Activated CD4-positive, alpha-beta T cell treated with anti-CD3 and anti-CD28 coated beads, Interleukin-2, amount 50 U/mL, for 16 hours (primary cell): ENCODE measurements at regions not wholly inside any gene's neighbourhood (a gene's known extent, or its start where the extent isn't known, plus 50 kb on each side); places are given as distances from the start of the nearest gene placed in this dataset.
A peak's percentile ranks its signal among the peaks of the same experiment; 100 is the strongest.

ENCODE experiments used
- DNase-seq: peaks from one replicate; pipeline ENCODE4 v3.0.0-alpha.2; 2020

DNA sequence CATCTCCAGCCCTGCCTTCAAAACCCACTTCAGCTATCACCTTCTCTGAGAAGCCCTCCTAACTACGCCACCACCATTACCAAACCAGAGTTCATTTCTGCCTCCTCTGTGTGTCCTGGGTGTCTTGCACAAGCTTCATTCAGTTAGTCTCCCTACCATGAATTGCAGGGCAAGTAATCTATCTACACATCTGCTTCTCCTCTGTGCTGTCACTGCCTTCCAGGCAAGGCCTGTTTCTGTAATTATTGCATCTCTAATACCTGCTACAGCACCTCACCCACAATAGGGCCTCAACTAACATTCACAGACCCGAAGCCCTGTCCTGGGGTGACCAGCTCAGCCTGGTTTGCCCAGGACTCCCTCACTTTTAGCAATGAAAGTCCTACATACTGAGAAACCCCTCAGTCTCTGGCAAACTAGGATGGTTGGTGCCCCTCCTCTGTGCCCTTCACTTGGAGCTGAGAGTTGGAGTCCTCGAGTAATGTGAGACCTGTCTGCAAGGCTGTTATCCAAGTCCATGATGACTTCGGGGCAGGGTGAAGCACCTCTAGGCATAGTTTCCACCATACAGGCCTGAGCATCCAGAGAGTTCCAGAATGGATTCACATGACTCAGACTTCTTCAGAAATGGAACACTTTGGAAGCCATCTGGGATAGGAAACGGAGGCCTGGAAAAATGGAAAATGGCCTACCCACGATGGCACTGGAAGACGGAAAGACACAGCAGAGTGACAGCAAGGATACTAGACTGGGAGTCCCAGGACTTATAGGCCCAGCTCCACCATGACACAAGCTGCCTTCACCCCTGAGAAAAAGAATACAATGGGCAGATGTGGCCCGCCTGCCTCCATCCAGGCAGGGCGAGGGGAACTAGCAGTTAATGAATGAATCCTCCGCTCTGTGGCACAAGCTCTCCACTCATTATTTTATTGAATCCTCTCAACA, 269.3 kb downstream of the BUD13 start:
- DNase-seq = no peak

DNA sequence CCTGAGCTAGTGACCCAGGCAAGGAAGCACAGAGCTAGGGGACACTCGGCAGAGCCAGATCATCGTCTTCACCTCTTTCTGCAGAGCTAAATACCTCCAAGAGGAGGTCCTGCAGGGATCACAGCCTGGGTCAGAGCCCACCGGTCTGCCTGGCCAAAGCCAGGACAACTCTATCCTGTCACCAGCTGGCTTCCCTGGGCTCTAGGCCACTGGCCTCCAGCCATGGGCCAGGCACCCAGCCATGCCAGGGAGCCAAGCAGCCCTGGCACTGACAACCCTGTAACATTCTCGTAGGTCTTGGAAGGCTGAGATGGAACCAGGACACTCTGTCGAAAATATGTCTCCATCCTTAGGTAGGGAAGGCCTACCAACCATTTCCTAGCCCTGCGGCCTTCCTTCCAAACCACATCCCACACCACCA, 270.1 kb downstream of the BUD13 start:
- no peak for DNase-seq

GRCh38 chr11:116501728-116502127, 271.1 kb downstream of the BUD13 start:
- no peak for DNase-seq

GRCh38 chr11:116500947-116501602, 271.7 kb downstream of the BUD13 start:
- no peak for DNase-seq

GRCh38 chr11:116500026-116500946, 272.5 kb downstream of the BUD13 start:
- no peak for DNase-seq

DNA sequence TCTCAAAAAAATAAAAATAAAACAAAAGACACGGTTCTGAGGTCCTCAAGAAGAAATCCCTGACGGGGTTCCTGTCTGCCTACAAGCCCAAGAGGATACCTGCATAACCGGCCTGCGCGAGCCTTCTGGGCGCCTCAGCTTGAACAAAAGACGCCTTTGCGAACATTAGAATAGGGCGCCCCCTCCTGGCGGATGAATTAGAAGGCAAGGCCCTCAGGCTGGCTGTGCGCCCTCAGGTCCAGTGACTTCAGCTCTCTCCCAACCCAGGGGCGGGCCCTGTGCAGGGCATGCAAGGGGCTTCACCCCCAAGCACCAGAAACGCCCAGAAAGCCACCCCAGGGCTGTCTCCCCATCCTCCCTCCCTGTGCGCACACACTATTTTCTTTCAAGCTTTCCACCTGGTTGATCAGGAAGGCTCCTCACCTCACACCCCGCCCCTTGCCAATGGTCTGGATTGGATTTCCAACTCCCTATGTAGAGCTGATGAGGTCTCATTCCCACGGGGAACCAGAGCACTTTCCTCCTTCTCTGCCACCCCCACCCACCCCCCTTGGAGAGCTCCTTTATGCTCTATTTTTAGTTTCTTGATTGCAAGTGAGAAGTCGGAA, 273.3 kb downstream of the BUD13 start:
- peak; percentile 76 for DNase-seq

GRCh38 chr11:116498161-116498560, 274.6 kb downstream of the BUD13 start:
- no peak for DNase-seq

- no peak for DNase-seq
These were observed 280.2 kb downstream of the BUD13 start for GRCh38 chr11:116492600-116492999.

- no peak for DNase-seq
These were observed 283.9 kb downstream of the BUD13 start for GRCh38 chr11:116488836-116489389.

GRCh38 chr11:116485425-116485824, 287.4 kb downstream of the BUD13 start:
- no peak for DNase-seq

DNA sequence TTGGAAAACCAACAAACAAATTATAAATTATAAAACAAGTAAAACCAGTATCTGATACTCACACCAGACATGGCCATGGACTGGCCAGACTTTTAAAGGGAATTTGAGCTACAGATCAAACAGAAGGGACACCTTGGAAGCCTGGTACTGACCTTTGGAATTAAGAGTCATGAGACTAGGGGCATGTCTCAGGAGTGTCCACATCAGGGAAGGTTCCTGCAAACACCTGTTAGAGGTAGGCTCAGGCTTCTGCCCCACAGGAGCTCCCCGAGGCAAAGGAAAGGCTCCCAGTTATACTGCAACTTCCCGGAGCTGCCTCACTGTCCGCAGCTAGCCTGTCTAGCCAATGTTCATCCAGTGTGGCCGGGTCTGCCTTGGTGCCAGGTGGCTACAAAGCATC, 290.1 kb downstream of the BUD13 start:
- no peak for DNase-seq

GRCh38 chr11:116481126-116481675, 291.6 kb downstream of the BUD13 start:
- no peak for DNase-seq

DNA sequence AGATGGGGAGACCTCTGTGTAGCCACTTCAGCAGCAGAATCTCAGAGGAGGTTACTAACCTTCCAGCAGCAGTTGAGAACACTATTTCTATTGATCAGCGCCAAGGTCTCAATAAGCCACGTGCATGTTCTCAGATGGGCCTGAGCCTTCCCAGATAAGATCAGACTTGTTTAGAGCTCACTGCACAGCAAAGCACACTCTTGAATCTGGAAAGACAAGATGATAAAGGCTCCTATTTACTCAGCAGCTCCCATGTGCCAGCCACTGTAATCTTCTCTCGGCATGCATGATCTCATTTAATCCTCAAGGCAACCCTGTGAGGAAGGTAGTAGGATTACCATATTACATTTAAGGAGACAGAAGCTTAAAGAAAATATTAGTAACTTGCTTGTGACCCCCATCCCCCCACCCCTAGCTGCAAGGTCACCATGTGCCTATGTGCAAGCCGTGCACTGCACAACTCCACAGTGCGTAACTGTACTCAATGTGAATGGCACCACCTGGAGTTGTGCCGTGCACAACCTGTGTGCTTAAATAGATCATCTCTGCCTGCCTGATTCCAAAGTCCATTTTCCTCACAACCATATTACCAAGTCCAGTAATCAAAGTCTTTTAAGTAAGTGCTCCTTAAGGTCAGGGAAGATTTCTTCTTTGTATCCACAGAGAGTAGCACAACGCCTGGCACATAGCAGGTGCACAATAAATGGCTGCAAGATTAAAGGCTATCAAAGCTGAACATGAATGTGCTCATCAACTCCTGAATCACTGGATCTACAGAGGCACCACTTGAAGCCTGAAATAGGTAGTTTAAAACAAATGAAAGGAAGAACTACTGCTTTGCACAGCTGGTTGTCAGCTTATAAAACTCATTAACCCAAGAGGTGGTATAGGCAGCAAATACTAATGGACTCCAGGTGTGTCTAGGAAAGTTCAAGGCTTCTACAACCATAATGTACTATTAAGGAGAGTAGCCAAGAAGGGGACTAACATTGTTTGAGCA, 293.8 kb downstream of the BUD13 start:
- DNase-seq = no peak

- DNase-seq = no peak
These were observed 294.6 kb downstream of the BUD13 start for GRCh38 chr11:116478205-116478604.

- no peak for DNase-seq
These were observed 298.9 kb downstream of the BUD13 start for GRCh38 chr11:116473790-116474346.

DNA sequence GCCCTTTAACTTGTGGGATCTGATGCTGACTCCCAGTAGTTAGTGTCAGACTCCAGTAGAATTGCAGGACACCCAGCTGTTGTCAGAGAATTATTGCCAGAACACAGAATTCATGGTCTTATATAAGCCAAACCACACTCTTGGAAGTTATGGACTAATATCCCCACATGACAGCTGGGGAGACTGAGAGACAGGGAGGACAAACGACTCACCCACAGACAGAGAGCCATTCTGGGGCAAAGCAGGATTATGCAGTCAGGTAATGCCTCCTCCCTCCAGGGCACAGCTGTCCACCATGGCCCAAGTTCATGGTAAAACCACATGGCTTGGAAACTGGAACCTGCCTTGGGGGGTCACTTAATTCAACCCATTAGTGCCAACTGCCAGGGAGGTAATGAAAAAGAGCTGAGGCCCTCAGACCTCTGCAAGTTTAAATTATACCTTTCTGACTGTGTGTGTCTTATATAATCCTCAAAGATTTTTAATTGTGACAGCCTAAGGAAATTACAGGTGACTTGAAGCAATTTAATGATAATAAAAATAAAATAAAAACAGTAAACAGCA, 299.5 kb downstream of the BUD13 start:
- no peak for DNase-seq

DNA sequence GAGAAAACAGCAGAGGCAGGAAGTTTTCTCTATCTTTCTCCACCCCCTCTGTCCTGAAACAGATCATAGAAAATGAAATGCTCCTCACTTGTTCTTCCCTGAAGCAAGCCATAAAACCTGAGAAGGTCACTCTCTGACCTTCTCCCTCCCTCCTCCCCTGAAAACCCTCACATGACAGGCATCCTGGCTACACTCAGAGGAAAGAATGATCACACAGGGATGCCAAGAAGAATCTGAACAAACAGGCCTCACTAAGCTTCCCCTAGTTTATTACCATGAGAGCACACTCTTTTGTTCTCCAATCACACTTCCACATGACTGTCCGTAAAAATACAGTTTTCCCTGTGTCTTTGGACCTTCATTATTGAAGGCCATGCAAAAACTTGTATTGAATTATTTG, 300.1 kb downstream of the BUD13 start:
- DNase-seq = no peak

DNA sequence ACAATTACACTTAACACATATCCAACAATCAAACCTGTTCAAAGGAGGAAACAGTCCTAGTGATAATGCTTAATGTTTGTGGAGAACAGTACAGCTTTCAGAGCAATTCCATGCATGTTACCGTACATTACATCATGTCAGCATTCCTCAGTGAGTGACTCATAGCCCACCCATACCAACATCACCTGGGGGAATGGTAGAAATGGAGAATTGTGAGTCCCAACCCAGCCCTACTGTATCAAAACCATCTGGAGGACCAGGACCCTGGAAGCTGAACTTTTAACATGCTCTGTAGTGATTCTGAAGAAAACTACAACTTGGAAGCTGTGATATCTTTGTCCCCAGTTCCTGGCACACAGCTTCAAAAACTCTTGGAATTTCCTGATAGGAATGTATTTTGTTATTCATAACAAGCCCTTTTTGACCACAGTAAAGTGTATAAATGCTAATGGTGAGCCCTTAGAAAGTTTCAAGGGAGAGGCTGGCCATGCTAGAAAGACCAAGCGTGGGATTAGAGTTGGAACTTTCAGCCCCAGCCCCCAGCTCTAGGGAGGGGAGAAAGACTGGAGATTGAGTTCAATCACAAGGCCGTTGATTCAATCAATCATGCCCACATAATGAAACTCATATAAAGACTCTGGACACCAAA, 301.1 kb downstream of the BUD13 start:
- no peak for DNase-seq

- no peak for DNase-seq
These were observed 304.1 kb downstream of the BUD13 start for GRCh38 chr11:116468699-116469098.
